NCI-H2107 treated with DMSO at 0.1 percent for 48 hours (cell line): ENCODE measurements at regions not wholly inside any gene's neighbourhood (a gene's known extent, or its start where the extent isn't known, plus 50 kb on each side); places are given as distances from the start of the nearest gene placed in this dataset.

Experiments used
- DNase-seq: peaks from one replicate; lab custom pipeline; 2025; ENCODE audit not compliant: unreplicated experiment; lab: John Stamatoyannopoulos, UW

DNA sequence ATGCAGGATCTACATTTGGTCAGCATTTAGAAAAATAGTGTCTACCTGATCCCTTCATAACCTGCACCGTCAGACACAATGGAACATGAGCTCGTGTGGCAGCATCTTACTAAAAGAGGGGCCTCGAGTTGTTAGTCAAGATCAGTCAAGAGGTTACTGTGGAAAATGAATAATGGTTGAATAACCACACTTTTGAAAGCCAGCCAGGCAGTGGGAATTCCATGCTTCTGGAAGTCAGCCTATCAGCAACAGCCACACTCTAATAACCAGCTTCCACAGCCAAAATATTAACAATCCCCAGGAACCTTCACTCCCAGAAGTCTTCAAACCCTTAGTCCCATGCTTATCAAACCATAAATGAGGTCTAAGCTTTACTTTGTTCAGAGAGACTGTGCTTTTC is 234.3 kb downstream of the HS3ST1 start:
- DNase-seq = no peak

DNA sequence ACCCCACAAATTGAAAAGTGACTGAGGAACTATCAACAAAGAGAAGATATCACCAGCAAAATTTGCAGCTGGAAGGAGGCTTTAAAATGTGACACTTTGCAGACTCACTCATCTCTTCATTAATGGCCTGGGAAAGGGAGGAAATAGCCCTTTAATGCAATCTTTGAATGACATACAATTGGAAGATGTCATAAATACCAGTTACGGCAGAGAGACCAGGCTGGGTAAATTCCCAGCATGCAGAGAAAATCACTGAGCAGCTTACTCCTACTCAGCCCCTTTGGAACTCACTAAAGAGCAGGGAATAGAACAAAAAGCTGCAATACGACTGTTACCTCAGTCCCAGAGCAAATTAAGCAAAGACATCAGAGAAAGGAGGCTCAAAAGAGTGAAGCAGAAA is 238.9 kb downstream of the HS3ST1 start:
- no peak for DNase-seq

DNA sequence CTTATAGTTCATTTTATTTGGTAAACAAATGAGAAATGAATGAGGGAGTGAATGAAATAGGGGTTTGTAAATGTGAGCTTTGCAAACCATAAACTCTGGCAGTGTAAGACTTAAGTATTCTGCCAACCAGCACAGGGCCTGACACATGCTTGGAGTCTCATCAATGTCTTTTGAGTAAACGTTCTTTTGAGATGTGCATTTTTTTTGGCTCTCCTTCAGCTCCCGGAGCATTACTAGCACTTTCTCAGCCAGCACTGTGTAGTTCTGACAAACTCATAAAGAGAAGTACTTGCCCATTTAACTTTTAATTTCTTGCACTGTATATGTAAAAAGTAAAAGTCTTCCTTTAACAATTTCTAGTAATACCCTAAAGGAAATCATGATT is 245.3 kb downstream of the HS3ST1 start:
- no peak for DNase-seq

DNA sequence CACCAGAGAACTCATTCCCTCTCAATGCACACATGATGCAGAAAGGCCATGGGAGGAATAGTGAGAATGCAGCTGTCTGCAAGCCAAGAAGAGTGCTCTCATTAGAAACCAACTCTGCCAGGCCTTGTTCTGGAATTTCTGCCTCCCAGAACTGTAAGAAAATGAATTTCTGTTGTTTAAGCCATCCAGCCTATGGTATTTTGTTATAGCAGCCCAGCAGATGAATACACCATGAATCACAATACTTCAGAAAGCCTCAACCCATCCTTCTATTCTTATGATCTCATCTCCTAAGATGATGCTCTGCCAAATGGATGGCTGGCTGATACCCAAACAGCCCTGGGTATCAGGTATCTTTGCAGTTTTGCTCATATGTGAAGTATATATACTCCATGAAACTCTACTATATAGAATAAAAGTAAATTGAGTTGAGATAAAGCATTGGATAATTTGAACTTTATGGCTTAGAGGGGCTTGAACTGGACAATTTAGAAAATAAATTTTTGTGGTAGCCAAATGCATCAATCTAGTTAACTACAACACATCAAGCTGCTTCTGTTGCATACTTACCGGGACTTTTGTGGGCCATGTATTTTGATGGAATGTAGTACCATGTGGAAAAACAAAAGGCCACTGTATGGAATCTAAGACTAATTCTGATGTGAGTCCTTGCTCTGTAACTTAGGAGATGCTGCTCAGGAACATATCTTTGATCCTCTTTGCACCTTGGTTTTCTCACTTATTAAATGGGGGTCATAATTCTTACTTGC is 245.9 kb downstream of the HS3ST1 start:
- no peak for DNase-seq

DNA sequence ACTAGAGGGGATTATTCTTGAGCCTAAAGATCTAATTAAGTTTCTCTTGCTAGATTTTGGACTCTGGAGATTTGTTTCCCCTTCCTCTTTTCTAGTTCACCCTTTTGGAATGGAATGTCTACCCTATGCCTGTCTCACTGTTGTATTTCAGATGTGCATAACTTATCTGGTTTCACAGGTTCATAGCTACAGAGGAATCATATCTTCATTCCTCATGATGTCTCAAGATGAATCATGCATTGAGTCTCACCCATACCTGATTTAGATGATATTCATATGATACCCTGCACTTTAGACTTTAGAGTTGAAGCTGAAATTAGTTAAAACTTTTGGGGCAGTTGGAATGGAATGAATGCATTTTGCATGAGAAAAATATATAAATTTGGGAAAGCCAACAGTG is 246.7 kb downstream of the HS3ST1 start:
- DNase-seq = no peak

DNA sequence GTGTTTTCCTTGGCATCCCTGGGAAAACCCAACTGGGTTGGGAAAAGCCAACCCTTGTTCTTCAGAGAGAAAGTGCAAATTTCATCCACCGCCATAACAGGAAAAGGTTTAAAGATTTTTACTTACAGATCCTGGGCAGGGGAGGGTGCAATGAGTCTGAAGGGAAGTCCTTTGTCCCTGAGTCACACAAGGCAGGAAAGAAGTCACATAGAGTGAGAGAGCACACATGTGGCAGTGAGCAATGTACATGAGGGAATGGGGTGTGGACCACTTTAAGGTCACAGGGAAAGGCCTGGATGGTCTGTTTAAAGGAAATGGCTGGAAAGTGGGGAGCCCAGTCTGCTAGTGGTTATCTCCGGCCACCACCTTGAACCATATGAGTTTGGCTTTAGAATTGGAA is 248.9 kb downstream of the HS3ST1 start:
- DNase-seq = no peak

DNA sequence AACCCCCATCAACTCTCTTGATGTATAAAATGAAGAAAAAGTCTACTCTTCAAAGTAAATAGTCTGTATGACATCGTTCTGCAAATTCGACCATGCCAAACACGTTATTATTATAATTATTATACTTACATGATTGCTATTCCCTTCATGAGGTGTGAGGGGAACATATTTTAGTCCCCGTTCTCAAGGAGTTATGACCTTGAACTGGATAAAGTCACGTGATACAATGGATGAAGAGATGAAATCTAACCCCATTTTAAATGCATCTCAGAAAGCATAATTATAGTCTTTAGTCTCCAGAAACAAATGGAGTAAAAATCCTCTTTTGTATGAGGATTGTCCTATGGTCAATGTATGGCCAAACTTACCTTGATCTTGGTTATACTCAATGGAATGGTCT is 250.3 kb downstream of the HS3ST1 start:
- no peak for DNase-seq

DNA sequence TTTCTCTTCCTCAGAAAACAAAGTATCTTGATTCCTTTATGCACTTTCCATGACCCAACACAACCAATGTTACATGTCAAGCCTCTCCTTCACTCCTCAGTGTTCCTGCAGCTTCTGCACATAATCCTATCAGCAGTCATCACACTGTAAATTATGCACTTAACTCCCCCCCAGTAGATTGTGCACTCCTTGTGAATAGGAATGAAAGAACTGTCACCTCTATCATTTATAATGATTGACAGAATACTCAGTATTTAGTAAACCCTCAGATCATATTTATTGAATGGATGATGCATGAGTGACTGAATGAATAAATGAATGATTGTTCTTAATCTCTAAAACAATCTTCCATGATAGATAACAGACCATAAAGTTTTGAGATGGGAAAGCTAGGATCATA is 253.3 kb downstream of the HS3ST1 start:
- no peak for DNase-seq

DNA sequence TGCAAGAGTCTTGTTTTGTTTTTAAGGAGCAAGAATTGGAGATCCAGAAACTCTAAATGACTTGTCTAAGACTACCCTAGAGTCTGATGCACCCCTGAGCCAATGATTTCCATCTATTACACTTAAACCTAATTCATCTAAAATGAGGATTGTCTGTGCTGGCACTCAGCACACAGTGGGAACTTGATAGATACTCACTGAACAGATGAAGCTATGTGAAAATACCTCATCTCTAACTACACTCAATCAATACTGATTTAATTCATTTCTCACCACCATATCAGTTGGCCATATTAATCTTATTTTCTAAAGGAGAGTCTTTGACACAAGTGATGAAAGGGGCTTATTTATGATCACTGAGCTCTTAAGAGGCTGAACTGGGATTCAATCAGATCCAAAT is 262.1 kb downstream of the HS3ST1 start:
- DNase-seq = no peak

DNA sequence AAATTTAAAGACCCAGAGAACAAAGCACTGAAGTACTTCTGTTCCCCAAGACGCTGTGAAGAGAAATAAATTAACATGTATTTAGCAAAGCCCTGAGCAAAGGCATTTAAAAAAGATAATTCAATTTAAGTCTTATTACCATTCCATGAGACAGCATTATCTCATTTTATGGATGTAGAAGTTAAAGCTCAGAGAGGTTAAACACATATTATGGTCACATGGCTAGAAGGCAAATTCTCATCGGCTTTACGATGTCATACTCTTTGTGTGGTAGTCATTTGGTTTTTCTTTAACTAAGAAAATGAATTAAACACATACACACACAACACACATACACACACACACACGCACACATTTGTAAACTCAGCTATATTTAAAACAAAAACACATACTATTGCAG is 262.7 kb downstream of the HS3ST1 start:
- DNase-seq = no peak

DNA sequence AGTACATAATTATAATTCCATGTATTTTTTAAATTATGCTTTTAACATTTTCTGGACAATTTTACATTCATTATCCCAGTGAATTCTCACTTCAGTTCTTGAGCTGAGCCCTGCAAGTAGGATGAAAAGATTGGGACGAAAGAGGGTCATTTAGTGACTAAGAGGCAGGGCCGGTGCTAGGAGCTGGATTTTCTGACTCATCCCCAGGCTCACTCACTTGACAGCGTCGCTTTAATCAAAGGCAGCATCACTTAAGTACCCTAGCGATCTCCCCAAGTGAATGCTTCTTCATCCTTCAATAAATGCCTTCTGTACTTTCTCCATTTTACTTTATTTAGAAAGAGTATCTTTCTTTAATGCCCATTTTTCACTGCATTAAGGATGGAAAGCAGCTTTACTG is 263.6 kb downstream of the HS3ST1 start:
- DNase-seq = no peak

DNA sequence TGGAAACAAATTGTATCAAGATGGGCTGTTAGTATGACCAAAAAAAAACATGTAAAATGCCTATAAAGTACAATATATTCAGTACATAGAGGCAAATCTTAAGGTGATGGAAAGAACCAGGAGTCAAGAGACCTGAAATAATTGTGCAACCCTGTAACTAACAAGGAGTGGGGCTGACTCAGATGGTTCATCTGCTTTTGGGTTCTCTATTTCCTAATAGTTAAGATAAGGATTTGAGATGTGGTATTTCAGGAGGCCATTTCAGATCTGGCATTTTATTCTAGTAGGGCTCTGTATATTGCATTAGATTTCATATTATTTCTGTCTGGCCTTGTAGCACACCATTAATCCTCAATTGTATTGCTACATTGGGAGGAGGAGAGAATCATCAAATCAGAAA is 268.4 kb downstream of the HS3ST1 start:
- DNase-seq = no peak

DNA sequence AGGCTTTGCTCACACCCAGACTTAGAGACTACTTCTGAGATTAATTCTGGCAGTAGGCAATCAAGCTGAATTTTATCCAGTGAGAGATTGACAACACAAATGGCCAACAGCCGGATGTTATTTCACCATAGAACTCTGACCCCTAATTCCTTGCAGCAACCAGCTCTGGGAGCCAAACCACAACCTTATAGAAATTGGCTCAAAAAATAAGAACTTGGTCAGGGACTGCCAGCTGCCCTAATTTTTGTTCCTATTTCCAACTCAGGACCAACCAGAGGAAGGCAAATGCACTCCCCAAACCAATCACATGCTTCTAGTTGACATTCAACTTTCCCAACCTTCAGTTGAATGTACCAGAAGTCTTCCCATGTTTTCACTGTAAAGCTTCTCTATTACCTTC is 269.7 kb downstream of the HS3ST1 start:
- DNase-seq = no peak

DNA sequence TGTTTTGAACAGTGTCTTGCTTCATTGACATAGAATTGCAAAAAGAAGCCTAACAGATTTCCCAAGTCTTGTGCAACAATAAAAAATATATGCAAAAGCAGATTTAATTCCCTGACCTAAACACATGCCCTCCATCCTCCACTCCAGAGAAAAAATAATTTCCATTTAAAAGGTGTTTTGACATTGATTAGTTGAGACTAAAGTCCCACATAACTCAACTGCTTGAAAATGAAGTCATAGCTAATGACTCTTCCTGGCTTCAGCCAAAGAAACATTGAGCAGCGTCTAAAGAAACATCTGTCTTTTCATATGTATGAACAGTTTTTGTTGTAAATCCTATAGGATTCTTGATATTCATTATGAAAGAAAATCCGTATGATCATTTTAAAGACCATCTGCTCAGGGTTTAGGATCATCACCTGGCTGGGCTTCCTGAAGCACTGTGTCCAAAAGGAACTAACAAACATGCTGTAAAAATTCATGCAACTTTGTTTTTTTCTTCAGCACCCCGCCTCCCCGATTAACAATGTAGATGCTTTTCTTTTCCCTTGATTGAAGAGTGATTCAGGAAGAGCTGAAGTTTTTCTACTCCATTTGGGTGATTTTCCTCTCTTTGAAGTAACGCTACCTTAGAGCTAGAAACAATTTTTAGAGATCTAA is 273.4 kb downstream of the HS3ST1 start:
- DNase-seq = no peak

DNA sequence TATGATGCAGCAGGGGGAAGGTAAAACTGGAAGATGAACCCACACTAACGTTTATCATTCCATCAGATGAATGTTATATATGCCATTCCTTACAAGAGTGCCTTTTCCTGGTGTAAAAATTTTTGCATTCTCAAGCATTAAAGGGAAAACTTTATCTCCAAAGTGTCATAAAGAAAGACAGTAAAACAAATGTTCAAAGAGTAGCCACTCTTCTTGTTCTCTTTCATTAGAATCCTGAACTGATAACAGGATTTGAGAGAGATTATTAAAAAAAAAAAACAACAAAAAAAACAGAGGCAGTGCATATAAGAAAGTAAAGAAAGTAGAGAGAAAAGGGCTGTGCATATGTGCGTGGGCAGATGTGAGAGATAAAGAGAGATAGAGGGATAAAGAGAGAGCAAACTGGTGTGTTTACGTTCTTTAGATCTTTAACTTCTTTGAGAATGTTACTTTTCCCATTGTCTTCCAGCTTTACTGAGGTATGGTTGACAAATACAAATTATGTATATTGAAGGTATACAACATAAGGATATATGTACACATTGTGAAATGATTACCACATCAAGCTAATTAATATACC is 275.4 kb downstream of the HS3ST1 start:
- no peak for DNase-seq

DNA sequence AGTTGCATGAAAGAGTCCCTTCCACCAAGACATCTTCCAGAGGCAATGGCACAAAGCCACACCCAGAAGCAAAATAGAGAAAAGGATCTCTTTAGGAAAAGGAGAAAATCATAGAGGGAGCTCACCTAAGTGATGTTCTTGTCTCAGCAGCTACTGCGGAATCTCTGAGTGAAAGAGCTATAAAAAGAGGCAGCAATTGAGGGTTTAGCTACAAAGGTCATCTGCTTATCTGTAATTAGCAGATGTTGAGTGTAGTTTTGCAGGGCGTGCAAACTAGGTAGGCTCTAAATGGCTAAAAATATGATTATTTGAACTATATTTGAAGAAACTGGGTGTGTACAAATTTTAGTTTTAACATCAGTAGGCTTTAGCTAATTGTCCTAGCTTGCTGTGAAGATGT is 276.0 kb downstream of the HS3ST1 start:
- no peak for DNase-seq

DNA sequence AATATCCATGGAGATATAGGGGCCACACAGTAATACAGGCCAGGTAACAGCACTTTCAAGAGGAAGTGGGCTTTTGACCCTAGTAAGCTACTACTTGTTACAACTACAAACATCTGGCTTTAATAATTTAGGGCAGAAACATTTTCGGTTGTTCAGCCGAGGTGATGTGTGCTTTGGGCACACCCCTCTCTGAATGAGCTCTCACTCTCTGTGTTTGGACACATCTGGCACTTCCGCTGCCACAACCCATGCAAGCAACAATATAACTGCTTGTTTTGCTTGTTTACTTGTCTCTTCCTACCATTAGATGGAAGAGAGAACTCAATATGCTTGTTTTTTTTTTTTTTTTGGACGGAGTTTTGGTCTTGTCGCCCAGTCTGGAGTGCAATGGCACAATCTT is 277.2 kb downstream of the HS3ST1 start:
- no peak for DNase-seq

DNA sequence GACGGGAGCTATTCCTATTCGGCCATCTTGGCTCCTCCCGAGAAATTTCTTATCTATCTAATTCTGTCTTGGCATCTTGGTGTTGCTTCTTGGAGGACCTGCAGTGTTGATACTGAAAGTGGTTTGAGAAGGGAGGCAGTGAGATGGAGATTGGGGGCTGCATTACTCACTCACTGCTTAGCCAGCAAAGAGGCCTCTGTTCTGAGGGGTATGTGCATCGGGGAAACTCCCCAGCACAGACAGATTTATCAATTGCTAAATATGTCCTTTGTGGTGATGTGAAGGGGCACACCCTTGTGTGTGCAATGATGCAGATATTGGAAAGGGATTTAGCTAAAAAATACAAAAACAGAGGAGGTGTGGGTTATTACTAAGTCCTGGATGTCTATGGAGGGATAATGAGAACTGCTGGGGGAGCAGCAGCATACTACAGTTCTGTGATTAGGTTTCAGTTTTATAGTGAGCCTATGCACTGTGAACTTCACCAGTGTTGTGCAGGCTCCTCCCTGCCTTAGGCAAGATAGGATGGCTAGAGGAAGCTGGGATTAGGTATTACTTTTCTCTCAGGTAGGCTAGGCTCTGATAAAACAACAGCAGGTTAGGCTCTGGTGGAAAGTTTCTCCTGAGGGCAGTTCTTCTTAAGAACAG is 279.0 kb downstream of the HS3ST1 start:
- no peak for DNase-seq

DNA sequence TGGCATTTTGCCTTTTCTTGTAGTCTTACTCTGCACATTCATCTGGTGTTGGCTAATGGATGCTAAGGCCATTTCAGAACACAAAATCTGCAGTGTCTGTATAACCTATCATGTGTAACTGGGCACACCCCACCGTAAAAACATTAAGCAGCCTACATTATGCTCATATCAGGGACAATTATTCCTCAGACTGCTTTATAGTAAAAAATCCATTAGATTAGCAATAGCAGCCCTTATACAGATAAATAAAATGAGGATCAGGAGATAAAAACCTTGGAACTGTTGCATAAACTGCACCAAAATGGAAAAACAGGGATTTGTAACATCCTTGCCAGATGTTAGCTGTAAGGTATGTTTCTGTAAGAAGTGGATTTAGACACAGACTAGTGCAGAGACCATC is 288.8 kb downstream of the HS3ST1 start:
- no peak for DNase-seq

DNA sequence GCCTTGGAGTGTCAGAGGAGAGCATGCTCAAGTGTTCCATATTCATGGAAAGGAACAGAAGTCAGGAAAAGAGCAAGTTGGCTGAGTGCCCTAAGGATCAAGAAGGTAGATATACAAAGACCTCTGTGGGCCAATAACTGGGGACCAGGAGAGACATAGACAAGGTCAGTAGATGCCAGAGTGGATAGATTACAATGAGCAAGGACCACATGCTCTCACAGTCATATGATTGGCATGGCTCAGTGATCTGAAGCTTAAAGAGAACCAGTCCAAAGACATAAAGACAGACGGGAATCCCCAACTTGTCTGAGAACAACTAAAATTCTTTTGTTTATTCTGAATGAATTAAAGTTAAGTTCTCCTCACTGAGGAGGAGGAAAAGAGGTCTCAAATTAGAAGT is 289.7 kb downstream of the HS3ST1 start:
- no peak for DNase-seq

DNA sequence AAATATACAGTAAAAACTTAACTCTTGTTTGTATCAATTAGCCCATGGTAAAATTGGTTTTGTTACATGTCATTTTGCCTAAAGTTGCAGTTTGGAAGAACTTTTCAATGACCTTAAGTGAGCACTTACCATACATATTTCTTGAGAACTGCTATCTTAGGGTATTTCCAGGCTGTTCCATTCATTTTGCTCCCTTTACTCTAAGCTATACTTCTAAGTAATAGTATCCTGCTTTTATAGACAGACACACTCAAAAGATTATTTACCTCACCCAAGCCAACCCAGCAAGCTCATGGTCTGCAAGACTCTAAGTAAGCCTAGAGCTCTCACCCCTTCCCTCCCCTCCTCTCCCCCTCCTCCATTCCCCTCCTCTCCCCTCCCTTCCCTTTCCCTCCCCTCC is 294.0 kb downstream of the HS3ST1 start:
- no peak for DNase-seq

DNA sequence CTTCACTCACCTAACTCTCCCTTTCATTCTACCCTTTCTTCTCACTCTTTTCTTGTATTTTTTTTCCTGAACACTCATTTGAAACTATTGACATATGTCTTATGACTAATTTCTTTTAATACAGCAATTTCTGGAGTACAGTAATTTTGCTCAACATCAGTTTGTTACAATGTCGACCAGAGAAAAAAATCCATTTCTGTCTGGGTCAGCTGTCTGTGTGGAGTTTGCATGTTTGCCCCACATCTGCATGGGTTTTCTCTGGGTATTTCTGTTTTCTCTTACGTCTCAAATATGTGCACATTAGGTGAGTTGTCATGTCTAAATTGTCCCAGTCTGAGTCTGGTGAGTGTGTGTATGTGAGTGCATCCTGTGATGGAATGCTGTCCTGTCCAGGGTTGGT is 294.8 kb downstream of the HS3ST1 start:
- DNase-seq = no peak
